Activated CD4-positive, alpha-beta T cell treated with anti-CD3 and anti-CD28 coated beads for 4 hours (primary cell): ENCODE measurements at regions not wholly inside any gene's neighbourhood (a gene's known extent, or its start where the extent isn't known, plus 50 kb on each side); places are given as distances from the start of the nearest gene placed in this dataset.

ENCODE experiments used
- DNase-seq, 2 donors: peaks; one replicate each; pipeline ENCODE4 v3.0.0-alpha.2; 2020

DNA sequence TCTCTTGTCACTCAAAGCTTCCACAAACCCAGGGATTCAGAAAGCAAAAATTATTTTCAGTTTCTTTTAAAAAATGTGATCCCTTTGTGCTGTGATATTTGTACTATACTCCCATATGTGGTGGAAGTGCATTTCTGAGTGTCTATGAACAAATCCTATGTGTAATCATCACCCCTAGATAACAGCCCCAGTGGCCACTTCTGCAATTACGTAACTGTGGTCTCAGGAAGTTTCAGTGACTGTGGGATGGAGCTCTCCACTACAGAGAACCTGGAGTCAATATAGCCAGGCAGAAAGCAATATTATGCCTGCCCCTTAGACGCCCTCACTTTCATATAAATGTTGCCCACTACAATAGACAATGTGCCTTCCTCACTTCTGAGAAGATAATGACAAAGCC is 1101.7 kb upstream of the GHITM start:
- no peak for DNase-seq

DNA sequence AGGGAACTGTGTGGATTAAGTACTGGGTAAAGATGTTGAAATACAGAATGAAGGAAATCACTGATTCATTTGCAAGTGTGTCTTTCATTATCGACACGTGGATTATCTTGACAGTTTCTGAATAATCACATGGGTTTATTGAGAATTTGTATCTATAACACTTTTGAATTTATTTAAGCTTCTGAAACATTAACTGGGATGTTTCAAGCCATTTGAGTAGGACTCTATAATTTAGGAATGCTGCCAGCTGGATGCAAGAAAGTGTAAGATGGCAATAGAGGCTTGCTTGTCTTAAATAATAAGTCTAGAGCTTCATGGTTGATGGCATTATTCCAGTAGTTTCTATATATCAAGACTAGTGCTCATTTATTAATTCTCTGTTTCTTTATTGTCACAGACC is 1100.7 kb upstream of the GHITM start:
- DNase-seq: no peak

DNA sequence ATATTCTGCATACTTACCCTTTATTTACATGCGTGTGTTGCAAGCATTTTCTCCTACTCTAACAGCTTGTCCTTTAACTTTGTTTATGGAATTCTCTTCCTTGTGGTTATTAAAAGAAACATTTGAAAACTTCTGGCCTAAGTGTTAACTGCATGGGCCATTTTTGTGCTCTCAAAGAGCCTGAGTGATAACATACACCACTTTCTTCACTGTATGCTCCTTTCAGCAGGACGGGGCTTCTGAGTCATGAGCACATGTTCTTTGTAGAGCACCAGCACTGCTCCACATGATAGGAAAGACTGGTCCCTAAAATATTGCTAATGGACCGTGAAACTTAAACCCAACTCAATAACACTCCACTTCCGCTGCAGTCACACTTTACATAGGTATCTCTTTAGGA is 1093.6 kb upstream of the GHITM start:
- DNase-seq: no peak

DNA sequence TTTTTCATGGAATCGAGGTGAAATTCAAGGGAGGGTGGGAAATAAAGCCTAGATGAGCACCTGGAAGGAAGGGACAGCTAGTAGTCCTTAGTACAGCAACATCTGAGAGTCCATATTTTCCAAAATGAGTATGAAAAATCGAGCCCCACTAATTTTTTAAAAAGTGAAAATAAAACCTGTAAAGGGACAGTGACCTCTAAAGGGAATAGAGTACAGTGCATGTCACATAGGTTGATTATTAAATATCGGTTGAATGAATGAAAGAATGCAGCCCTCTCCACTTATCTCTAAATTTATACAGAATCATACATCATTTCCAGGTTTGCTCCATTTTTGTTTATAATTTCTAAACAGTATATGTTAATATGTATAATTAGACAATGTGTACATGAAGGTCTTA is 1088.5 kb upstream of the GHITM start:
- DNase-seq: no peak

DNA sequence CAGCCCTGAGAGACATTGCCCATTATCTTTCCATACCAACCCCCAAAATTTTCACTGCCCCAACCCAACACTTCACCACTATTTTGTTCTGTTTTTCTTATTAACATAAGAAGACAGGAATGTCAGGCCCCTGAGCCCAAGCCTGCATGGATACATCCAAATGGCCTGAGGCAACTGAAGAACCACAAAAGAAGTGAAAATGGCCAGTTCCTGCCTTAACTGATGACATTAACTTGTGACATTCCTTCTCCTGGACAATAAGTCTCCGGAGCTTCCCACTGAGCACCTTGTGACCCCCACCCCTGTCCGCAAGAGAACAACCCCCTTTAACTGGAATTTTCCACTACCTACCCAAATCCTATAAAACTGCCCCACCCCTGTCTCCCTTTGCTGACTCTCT is 1076.4 kb upstream of the GHITM start:
- DNase-seq: no peak

DNA sequence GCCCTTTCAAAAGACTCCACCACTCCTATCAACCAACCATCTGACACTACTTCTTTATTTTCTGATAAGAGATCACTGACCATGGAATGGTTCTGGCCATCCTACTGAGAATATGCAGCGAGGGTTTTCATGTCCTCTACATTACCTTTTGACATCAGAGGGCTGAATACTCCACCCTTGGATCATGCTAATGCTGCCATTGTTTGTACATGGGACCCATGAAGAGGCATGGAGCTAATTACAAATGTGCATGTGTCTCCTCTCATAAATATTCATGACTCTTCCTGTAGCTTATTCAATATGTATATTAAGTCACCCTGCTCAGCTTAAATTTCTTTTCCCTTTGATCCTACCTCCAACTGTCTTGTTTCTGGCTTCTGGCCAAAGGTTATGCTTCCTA is 1065.8 kb upstream of the GHITM start:
- DNase-seq: no peak

DNA sequence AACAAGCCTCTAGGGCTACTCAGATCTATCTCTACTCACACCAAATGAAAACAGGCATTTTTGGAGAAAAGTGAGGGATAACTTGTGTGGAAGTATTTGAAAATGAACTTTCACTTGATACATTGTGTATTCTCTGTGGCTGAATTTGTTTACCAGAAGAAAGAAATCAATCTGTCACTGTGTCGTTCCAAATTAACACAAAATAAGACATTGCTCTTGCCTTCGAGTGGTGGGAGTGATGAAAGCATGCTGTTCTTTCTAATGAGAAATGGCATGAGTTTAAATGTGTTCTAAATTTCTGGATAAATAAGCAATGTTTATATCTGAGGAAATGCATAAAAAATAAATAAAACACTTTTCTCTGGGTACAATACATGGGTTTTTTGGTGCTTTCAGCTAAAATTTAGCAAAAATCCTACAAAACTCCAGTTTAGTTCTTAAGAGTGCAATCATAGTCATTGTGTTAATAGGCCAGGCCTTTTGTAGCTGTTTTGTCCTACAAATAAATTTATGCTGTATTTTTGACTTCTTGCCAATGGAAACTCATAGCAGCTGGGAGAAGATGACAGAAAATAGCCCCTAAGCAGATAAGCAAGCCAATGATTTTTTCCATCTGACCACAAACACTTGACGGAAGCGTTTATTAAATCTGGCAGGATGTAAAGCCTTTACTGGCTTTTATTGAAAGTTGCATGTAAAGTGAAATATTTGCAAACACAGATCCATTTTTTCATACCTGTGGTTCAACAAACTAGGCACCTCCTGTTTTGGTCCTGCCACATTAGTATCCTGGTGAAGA is 1064.1 kb upstream of the GHITM start:
- no peak for DNase-seq

DNA sequence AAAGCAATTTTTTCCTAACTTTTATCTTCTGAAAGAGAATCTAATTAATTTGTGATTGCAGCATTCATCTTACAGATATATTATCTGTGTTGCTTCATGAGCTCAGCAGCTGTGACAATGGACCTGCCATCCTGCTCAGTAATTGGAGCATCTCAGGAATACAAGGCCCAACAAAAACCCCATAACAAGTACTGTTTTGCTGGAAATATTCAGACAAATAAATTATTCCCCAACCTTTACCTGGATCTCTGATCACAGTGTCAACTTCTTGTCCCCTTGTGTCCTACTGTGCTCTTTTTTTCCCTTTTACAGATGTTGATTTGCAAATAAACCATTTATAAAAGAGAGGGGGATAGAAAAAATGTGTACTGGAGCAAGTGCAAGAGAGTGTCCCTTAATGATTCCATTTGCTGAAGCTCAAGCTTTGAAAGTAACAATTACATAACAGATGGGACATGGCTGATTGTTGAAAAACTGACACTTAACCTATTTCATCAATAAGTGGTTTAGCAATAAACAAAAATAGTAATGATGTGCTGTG is 1063.4 kb upstream of the GHITM start:
- no peak for DNase-seq

DNA sequence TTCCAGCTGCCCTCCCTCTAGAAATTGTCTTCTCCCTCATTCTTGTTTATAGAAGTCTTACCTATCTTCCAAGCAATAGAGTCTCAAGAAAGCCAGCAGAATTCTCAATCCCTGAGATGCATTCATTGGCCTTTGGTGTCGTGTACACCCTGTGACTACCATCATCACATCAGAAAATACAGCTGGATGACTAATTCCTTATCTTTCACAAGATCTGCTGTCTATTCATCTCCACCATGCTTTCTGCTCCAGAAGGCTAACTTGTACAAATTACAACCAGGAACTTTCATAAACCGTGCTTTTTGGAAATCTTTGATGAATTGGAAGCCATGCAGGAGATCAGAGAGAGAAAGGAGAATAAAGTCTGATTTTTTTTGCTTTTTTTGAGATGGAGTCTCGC is 1062.9 kb upstream of the GHITM start:
- DNase-seq: no peak

DNA sequence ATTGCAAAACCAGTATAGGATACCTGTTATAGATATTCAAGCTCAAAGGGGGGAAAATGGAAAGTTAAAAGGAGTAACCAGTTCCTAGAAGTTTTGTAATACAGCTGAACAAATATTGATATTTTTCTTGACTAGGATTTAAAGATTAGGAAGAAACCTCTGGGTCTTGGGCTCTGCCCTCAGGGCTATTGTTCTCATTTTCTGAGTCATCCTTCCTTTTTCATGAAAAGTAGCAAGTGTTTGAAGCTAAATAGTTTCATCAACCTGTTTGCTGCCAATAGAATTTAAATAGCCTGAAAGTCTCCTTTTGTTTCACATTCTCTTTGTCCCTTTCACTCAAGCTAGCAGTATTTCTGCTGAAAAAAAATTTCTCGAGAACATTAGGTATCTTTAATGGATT is 1061.1 kb upstream of the GHITM start:
- DNase-seq: no peak

DNA sequence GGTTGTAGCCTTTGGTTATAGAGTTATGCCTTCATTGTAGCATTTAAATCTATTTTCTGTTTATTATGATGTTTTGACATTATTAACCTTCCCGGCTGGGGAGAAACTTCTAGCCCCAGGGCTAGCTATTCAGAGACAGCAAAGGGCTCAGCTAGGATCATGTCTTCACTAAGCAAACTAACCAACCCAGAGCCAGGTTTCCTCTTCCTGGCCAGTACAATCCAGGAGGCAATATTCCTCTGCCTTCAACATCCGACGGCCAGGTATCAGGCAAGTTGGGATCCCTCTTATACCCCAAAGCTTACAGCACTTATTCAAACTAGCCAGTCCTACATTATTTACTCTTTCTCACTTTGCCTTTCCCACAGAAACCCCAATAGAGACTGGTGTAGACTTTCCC is 1060.7 kb upstream of the GHITM start:
- no peak for DNase-seq

DNA sequence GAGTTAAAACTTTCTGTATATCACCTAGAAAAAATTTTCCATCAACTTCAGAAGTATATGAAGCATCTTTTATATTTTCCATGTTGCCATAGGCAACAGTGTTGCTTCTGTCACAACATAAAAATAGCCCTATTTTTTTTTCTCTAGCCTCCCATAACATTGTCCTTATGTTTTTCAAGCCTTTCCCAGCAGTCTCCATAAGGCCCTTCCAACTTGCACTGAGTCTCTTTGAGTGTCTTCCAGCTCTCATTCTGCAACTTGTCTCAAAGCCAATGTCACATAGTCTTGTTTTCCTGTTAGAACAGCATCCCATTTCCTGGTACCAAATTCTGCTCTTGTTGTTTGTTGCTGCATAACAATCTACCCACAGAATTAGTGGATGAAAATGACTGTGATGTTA is 1055.5 kb upstream of the GHITM start:
- no peak for DNase-seq

DNA sequence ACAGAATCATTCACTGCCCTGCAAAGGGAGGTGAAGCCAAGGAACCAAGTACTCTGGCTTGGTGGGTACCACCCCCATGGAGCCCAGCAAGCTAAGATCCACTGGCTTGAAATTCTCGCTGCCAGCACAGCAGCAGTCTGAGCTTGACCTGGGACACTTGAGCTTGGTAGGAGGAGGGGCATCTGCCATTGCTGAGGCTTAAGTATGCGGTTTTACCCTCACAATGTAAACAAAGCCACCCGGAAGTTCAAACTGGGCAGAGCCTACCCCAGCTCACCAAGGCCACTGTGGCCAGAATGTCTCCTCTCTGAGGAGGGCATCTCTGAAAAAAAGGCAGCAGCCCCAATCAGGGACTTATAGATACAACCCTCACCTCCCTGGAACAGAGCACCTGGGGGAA is 1050.0 kb upstream of the GHITM start:
- no peak for DNase-seq

DNA sequence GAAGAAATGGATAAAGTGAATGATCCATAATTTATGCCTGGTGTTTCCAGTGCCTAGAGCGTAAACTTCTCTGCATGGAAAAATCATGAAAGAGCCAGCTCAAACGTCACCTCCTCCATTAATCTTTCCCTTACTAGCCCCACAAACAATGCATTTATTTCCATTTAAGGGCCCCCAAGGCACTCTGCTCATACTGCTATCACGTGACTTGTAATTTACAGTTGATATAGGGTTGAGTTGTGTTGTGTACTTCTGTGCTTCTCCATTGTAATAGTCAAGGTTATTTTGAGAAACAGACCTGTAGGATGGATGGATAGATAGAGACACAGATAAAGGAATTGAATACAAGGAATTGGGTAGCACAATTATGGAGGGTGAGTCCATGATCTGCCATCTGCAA is 1034.7 kb upstream of the GHITM start:
- DNase-seq: no peak

DNA sequence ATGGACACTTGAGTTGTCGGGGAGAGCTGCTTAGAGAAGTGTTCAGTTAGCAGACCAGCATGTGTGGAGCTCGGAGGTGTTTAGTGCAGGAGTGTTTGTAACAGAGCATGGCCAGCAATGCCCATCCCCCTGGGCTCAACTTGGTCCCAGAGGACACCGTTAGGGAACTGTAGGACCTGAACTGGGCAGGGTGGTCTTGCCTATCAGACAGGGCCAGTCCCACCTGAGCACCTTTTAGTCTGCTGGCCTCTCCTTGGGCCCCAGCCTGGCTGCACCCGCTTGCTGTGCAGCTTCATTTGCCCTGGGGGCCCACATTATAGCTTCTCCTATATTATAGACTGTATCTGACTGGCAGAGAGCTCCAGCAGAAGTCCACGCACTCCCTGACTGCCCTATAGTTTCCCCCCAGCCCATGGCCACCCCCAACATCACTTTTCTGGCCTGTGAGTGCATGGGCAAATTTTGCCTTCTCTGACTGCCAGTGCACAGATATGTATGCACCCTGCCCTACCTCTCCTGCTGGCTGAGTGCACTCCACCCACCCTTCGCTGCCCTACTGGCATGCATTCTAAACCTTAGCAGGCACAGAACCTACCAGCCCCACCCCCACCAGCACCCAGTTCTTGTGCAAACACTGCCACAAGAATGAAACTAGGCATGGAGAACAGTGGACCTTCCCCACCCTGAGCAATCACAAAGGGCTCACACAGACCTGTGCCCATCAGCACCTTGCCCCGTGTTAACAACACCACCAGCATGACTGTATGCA is 1030.6 kb upstream of the GHITM start:
- no peak for DNase-seq

DNA sequence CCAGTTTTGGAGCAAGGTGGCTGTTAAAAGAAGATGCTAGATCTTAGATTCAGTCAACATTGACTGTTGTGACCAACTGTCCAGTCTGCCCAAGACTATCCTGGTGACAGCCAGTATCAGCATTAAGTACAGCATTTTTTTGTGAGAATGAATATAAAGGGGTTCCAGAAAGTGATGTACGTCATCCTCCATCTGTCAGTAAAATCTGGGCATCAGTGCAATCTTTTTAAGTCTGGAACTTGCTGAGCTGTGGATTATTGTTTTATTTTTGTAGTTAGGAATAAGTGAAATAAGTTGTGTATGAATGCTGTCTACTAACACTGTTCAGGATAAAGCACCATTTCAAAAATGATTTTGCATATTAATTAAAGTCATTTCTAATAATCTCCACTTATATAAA is 1020.0 kb upstream of the GHITM start:
- no peak for DNase-seq

DNA sequence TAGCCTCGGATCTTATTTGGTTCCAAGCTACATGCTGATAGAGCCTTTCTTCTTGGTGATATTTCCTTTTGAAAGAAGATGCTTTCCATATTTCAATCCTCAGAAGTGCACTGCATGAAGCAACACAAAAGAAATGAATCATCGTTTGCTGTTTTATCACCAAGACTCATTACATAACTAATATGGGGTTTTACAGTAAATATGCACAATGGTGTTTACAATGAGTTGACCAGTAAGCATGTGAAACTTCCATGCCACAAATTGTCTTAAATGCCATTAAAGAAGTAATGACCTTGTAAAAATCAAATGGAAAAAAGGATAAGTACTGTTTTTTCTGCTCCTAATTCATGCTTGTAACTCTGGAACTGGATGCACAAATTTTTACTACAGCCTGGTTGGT is 1017.0 kb upstream of the GHITM start:
- DNase-seq: no peak

DNA sequence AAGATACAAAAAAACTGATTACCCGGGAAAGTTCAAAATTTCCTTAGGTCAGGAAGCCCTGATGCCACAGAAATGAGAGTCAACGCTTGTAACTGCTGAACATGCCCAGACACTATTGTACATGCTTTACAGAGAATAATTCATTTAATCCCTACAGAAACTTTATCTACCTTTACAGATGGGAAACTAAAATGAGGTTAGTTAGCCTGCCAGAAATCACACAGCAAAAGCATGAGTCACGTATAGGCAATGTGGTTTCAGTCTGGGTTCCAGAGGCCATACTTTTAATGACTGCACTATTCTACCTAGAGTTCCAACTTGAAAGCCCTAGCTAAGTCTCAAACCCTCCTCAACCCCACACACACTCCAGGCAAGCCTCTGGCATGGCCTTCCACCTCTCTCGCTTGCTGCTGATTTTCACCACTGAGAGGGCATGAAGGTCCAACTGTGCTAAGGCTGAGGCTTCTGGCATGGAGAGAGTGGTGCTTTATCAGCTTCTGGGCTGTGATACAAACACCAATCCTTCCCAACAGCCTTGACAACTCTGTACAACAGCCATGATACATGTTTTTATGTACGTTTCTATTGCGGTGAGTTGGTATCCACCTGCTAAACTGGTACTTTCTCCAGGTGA is 1011.2 kb upstream of the GHITM start:
- no peak for DNase-seq

DNA sequence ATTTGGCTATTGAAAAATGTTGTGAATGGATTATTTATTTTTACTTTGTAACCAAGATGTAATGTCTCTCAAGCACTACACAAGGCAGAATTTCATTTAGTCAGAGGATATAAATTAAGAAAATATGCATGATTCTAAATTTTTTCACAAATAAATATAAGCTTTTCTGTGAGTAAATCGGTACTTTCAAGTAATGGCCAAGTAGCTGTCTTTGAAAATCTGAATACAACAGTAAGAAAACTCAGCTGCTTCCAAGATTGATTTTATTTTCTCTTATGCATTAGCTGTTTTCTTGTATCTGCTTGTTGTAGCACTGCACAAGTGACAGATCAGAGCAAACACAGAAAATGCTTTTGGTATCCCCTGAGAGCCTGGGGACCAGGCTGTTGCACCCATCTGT is 998.5 kb upstream of the GHITM start:
- DNase-seq: no peak

DNA sequence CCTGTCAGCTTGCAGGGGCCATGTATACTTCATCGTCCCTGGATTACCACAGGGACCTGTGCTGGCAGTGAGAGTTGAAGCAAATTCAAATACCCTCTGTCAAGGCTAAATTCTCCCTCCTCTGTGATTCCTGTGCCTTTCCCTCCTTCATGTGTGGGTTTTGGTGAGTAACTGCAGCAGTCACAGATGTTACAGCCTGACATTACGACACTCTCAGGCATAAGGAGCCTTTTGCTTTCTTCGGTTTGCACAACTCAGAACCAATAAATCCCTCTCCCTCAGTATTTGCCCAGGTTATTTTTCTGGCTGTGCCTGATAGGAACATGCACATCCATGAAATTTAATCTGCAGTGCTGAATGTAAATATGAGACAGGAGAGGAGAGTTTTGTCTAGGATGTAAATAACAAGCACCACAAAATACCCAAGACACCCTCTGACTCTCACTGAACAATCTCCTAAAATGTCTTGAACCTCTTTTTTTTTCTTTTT is 997.2 kb upstream of the GHITM start:
- no peak for DNase-seq

DNA sequence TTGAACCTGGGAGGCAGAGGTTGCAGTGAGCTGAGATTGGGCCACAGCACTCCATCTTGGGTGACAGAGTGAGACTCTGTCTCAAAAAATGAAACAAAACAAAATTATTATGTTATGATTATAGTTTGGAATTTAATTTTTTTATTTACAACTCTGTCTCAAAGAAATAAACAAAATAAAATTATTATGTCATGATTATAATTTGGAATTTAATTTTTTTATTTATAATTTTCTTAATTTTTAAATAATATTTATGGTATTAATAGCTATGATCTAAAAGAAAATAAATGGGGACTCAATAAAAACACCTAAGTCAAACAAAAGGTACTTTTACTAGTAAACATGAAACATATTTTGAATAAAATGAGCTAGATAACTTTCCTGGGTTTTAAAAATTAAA is 994.8 kb upstream of the GHITM start:
- DNase-seq: no peak

DNA sequence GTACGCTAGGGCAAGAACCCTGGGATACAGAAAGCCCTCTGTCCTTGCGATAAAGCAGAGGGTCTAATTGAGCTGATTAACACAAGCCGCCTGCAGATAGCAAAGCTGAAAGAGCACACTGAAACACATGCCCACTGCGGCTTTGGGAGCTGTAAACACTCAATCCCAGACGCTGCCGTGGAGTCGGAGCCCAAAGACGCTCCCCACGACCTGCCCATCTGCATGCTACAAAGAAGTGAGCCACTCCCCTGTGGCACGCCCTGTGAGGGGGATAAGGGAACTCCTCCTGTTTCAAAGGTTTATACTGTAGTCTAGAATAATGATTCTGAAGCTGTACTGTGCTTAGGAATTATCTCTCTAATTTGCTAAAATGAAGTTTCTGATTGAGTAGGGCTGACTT is 985.6 kb upstream of the GHITM start:
- DNase-seq: no peak

DNA sequence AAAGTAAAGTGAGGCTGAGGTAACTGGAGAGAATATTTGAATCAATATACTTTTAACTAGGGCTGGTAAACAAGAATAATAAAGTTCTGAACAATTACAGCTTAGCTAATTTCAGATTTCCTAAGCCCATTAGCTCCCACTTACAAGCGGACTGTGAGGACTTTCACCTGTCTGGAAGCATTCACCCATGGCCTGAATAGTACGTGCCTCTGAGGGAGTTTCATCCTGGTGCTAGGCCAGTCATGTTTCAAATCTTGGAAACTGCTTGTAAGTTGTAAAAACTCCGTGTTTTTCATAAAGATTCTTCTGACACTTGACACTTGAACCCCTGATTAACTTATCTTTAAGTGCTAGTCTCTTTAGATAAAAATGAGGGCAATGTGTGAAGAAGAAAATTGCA is 975.2 kb upstream of the GHITM start:
- DNase-seq: no peak

DNA sequence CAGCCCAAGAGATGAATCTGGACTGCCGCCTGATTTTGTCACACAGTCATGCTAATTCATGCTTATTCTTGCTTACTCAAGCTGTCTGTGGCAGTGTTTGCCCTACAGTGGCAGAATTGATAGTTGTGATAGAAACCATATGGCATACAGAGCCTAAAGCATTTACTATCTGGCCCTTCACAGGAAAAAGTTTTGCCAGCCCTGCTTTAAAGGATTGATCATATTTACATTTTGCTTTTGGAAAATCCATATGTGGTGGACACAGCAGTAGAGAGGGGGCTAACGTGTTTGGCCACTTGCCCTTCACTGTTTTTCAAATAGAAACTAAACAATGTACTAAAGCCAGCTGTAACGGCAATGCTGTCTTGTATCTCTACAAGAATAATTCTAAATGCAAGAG is 974.0 kb upstream of the GHITM start:
- no peak for DNase-seq
